BE2C (cell line): ENCODE measurements at regions not wholly inside any gene's neighbourhood (a gene's known extent, or its start where the extent isn't known, plus 50 kb on each side); places are given as distances from the start of the nearest gene placed in this dataset.

Source experiments
- DNase-seq: peaks from one replicate; pipeline ENCODE4 v3.0.0-alpha.2; 2020
- H3K27me3 ChIP-seq: fragments of 250-450 bp; sonication (Bioruptor Pico); 2 replicates; pipeline ENCODE4 v1.5.1; 2020; ENCODE audit warnings: mild to moderate bottlenecking
- H3K36me3 ChIP-seq: fragments of 250-450 bp; sonication (Bioruptor Pico); 2 replicates; pipeline ENCODE4 v1.5.1; 2020; ENCODE audit warnings: mild to moderate bottlenecking
- H3K4me1 ChIP-seq: fragments of 250-450 bp; sonication (Bioruptor Pico); 2 replicates; pipeline ENCODE4 v1.5.1; 2020
- H3K4me3 ChIP-seq: 2 replicates; pipeline ENCODE4 v1.5.1; 2011; ENCODE audit warnings: low read depth, low read length
- H3K9me3 ChIP-seq: fragments of 250-450 bp; sonication (Bioruptor Pico); 2 replicates; pipeline ENCODE4 v1.5.1; 2020
- TF ChIP-seq, protein P1 (sequence below): IDR thresholded peaks from 2 replicates; pipeline ENCODE4 v1.5.1; 2012; ENCODE audit warnings: mild to moderate bottlenecking, low read depth, low read length

DNA sequence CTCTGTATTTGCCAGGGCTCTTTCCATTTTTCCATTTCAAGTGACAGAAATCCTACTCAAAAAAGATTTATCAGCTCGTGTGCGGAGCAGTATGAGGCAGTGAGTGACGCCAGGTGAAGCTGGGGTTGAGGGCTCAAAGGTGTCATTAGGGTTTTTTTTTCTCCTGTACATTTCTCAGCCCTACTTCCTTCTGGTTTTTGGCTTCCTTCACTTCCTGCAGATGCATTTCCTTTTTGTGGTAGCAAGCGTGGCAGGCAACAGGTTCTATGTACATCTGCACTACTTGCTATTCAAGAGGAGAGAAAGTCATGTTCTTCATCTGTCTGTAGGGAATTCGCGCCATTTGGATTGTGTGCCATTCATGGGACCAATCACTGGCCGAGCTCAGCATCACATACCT lies 52.8 kb upstream of the AOAH start:
- H3K4me1 ChIP-seq = no peaks in the 10 kb centered on the region
- TF ChIP-seq, protein P1, sequence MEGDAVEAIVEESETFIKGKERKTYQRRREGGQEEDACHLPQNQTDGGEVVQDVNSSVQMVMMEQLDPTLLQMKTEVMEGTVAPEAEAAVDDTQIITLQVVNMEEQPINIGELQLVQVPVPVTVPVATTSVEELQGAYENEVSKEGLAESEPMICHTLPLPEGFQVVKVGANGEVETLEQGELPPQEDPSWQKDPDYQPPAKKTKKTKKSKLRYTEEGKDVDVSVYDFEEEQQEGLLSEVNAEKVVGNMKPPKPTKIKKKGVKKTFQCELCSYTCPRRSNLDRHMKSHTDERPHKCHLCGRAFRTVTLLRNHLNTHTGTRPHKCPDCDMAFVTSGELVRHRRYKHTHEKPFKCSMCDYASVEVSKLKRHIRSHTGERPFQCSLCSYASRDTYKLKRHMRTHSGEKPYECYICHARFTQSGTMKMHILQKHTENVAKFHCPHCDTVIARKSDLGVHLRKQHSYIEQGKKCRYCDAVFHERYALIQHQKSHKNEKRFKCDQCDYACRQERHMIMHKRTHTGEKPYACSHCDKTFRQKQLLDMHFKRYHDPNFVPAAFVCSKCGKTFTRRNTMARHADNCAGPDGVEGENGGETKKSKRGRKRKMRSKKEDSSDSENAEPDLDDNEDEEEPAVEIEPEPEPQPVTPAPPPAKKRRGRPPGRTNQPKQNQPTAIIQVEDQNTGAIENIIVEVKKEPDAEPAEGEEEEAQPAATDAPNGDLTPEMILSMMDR = no peak
- no peaks in the 10 kb centered on the region for H3K9me3 ChIP-seq
- no peaks in the 10 kb centered on the region for H3K36me3 ChIP-seq
- no peaks in the 10 kb centered on the region for H3K27me3 ChIP-seq
- DNase-seq = no peak
- no peak overlapping the region for H3K4me3 ChIP-seq

- H3K36me3 ChIP-seq = no peaks in the 10 kb centered on the region
- no peaks in the 10 kb centered on the region for H3K4me1 ChIP-seq
- no peak for DNase-seq
- no peak overlapping the region for H3K4me3 ChIP-seq
- H3K9me3 ChIP-seq = no peaks in the 10 kb centered on the region
- no peaks in the 10 kb centered on the region for H3K27me3 ChIP-seq
- TF ChIP-seq, protein P1 = no peak
Measured at GRCh38 chr7:36775676-36776075, 51.4 kb upstream of the AOAH start.

DNA sequence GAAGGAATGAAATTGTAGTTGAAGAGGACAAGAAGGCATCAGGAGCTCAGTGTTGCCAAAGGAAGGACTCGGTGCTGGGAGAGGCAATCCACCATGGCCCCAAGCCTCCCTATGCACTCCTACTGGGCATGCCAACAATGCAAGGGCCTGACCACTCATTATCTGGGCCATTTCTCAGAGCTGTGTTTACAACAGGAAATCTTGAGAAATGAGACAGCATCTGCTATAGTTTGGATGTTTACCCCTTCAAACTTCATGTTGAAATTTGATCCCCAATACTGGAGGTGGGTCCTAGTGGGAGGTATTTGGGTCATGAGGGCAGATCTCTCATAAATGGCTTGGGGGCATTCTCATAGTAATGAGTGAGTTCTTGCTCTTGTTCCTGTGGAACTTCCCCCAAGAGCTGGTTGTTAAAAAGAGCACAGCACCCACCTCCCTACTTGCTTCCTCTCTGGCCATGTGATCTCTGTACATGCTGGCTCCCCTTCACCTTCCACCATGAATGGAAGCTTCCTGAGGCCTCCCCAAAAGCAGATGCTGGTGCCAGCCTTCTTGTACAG lies 50.8 kb upstream of the AOAH start:
- TF ChIP-seq, protein P1 = no peak
- H3K27me3 ChIP-seq = no peaks in the 10 kb centered on the region
- H3K9me3 ChIP-seq = no peaks in the 10 kb centered on the region
- no peak for DNase-seq
- no peaks in the 10 kb centered on the region for H3K36me3 ChIP-seq
- H3K4me1 ChIP-seq = no peaks in the 10 kb centered on the region
- H3K4me3 ChIP-seq = no peak overlapping the region
